ENCODE measurements at regions not wholly inside any gene's neighbourhood (a gene's known extent, or its start where the extent isn't known, plus 50 kb on each side); places are given as distances from the start of the nearest gene placed in this dataset.

DNA sequence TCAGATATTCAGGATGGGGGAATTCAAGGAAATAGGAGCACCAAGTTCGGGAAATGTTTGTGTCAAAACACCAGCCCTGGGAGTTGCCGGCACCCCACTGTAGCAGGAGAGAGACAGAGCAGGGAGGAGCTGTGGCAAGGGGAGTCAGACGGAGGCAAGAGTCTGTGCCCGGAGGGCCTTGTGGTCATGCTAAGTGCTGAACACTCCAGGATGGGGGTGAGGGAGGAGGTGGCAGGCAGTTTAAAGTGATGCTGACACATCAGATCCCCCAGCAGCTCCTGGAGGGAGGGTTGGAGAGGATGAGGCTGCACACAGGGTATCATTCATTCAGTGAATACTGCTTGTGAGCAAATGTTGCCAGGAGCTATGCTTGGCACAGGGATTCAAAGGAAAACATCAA is 150.3 kb upstream of the ETV3 start:
- TF ChIP-seq, protein P1, sequence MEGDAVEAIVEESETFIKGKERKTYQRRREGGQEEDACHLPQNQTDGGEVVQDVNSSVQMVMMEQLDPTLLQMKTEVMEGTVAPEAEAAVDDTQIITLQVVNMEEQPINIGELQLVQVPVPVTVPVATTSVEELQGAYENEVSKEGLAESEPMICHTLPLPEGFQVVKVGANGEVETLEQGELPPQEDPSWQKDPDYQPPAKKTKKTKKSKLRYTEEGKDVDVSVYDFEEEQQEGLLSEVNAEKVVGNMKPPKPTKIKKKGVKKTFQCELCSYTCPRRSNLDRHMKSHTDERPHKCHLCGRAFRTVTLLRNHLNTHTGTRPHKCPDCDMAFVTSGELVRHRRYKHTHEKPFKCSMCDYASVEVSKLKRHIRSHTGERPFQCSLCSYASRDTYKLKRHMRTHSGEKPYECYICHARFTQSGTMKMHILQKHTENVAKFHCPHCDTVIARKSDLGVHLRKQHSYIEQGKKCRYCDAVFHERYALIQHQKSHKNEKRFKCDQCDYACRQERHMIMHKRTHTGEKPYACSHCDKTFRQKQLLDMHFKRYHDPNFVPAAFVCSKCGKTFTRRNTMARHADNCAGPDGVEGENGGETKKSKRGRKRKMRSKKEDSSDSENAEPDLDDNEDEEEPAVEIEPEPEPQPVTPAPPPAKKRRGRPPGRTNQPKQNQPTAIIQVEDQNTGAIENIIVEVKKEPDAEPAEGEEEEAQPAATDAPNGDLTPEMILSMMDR (conservative IDR thresholded peaks at IDR 0.05) = no peak
- TF ChIP-seq EZH2 (IDR thresholded peaks at IDR 0.05; ENCODE audit: low read depth) = no peak

Data from PC-9 (cell line).